Activated T-cell treated with anti-CD3 and anti-CD28 coated beads, Interleukin-2, amount 50 U/mL, for 72 hours (primary cell): ENCODE measurements at regions not wholly inside any gene's neighbourhood (a gene's known extent, or its start where the extent isn't known, plus 50 kb on each side); places are given as distances from the start of the nearest gene placed in this dataset.
"Not testable (repeated sequence)": the region's sequence is repeated elsewhere in the genome, so short reads cannot be mapped to it uniquely, and the experiment has no call there.

Experiments used
- ATAC-seq, 2 donors: fragments of 150-1000 bp; cut with Tn5 transposase; replicated peaks in 1 of 2; 2 replicates each; pipeline ENCODE4 v1.10.0; 2021; ENCODE audit warnings: moderate library complexity in 2 of 2, mild to moderate bottlenecking in 1 of 2
- DNase-seq, 2 donors: peaks; one replicate each; pipeline ENCODE4 v3.0.0; 2021 to 2022; ENCODE audit warnings: mixed read lengths in 1 of 2
- H3K27ac Mint-ChIP-seq: one replicate; pipeline ENCODE4 v1.8.0; 2022; ENCODE audit warnings: mild to moderate bottlenecking, moderate library complexity, mixed read lengths
- H3K27me3 Mint-ChIP-seq: one replicate; pipeline ENCODE4 v1.8.0; 2022; ENCODE audit warnings: low read depth, mixed read lengths
- H3K36me3 Mint-ChIP-seq, 2 donors: one replicate each; pipeline ENCODE4 v1.8.0; 2022; ENCODE audit warnings: mixed read lengths in 2 of 2, mild to moderate bottlenecking in 1 of 2; ENCODE audit not compliant: insufficient read depth in 2 of 2
- H3K4me1 Mint-ChIP-seq: one replicate; pipeline ENCODE4 v1.8.0; 2022; ENCODE audit warnings: low read depth, mixed read lengths
- H3K4me3 Mint-ChIP-seq, 2 donors: one replicate each; pipeline ENCODE4 v1.8.0; 2022; ENCODE audit warnings: mild to moderate bottlenecking in 2 of 2, mixed read lengths in 2 of 2, moderate library complexity in 2 of 2
- H3K9me3 Mint-ChIP-seq, 2 donors: one replicate each; pipeline ENCODE4 v1.8.0; 2022; ENCODE audit warnings: mixed read lengths in 2 of 2

DNA sequence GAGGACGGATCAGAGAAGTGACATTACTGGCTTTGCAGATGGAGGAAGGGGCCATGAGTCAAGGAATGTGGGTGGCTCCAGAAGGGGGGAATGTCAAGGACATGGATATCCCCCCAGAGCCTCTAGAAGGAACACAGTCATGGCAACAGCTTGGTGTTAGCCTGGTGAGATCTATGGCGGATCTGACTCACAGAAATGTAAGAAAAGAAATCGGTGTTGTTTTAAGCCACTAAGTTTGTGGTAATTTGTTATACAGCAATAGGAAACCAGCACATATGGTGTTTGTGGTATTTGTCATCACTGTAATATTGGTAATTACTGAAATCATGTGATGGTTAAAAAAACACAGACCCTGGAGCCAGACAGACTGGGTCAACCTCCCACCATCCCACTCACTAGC is 236.2 kb downstream of the SETD4 start:
- ATAC-seq (no peak), DNase-seq (no peak)
- H3K27ac Mint-ChIP-seq = no peak overlapping the region
- H3K36me3 Mint-ChIP-seq = no peaks in the 10 kb centered on the region
- H3K27me3 Mint-ChIP-seq = peaks cover 29% of the 10 kb centered on the region
- H3K4me1 Mint-ChIP-seq = peaks cover 7% of the 10 kb centered on the region
- H3K4me3 Mint-ChIP-seq = no peak overlapping the region
- H3K9me3 Mint-ChIP-seq = peaks cover 0 to 4% of the 10 kb centered on the region in 2 donors

- Mint-ChIP-seq H3K36me3 (no peaks in the 10 kb centered on the region), H3K9me3 (peaks cover 0 to 4% of the 10 kb centered on the region in 2 donors), H3K27ac (no peak overlapping the region), H3K4me3 (no peak overlapping the region), H3K27me3 (peaks cover 11% of the 10 kb centered on the region), H3K4me1 (no peaks in the 10 kb centered on the region)
- DNase-seq (no peak), ATAC-seq (peak in 1 of 2 donors; percentile 48)
Measured at GRCh38 chr21:35819134-35819533, 241.2 kb downstream of the SETD4 start.

- Mint-ChIP-seq H3K4me3 (no peak overlapping the region), H3K27ac (no peak overlapping the region), H3K36me3 (no peaks in the 10 kb centered on the region), H3K4me1 (no peaks in the 10 kb centered on the region), H3K27me3 (peaks cover 6% of the 10 kb centered on the region), H3K9me3 (peaks cover 0 to 4% of the 10 kb centered on the region in 2 donors)
- DNase-seq (no peak), ATAC-seq (no peak)
Measured at GRCh38 chr21:35818597-35818996, 241.7 kb downstream of the SETD4 start.

GRCh38 chr21:35814858-35815619 is 245.3 kb downstream of the SETD4 start:
- no peak for DNase-seq
- H3K27ac Mint-ChIP-seq = no peak overlapping the region
- no peaks in the 10 kb centered on the region for H3K9me3 Mint-ChIP-seq
- no peaks in the 10 kb centered on the region for H3K27me3 Mint-ChIP-seq
- H3K36me3 Mint-ChIP-seq = no peaks in the 10 kb centered on the region
- no peaks in the 10 kb centered on the region for H3K4me1 Mint-ChIP-seq
- no peak overlapping the region for H3K4me3 Mint-ChIP-seq
- ATAC-seq = no peak

DNA sequence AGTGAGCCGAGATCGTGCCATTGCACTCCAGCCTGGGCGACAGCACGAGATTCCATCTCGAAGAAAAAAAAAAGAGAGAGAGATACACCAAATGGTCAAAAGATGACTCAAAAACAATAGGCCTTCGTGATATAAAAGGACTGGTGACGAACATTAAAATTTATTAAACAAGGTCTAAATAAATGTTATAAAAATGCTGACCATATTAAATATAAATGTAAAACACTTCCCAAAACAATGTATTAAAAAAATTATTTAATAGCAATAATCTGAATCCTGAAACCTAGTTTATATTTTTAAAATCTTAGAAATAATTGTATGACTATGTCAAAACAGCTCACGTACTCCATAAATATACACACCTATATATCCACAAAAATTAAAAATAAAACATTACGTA is 247.6 kb downstream of the SETD4 start:
- H3K9me3 Mint-ChIP-seq = no peaks in the 10 kb centered on the region
- peaks cover 7% of the 10 kb centered on the region for H3K27me3 Mint-ChIP-seq
- DNase-seq (no peak), ATAC-seq (no peak)
- H3K4me3 Mint-ChIP-seq = no peak overlapping the region
- H3K27ac Mint-ChIP-seq = no peak overlapping the region
- no peaks in the 10 kb centered on the region for H3K36me3 Mint-ChIP-seq
- no peaks in the 10 kb centered on the region for H3K4me1 Mint-ChIP-seq

- Mint-ChIP-seq H3K27me3 (peaks cover 7% of the 10 kb centered on the region), H3K27ac (no peak overlapping the region), H3K4me1 (no peaks in the 10 kb centered on the region), H3K4me3 (no peak overlapping the region), H3K9me3 (no peaks in the 10 kb centered on the region), H3K36me3 (no peaks in the 10 kb centered on the region)
- DNase-seq (no peak), ATAC-seq (no peak)
Measured at GRCh38 chr21:35811191-35811806, 249.0 kb downstream of the SETD4 start.

GRCh38 chr21:35810431-35810970 is 249.8 kb downstream of the SETD4 start:
- Mint-ChIP-seq H3K36me3 (no peaks in the 10 kb centered on the region), H3K27me3 (peaks cover 7% of the 10 kb centered on the region), H3K27ac (no peak overlapping the region), H3K4me3 (no peak overlapping the region), H3K4me1 (no peaks in the 10 kb centered on the region), H3K9me3 (no peaks in the 10 kb centered on the region)
- no peak for DNase-seq
- no peak for ATAC-seq

GRCh38 chr21:35801391-35801790 is 258.9 kb downstream of the SETD4 start:
- H3K36me3 Mint-ChIP-seq = peaks cover 0 to 2% of the 10 kb centered on the region in 2 donors
- no peak overlapping the region for H3K4me3 Mint-ChIP-seq
- no peak for ATAC-seq
- H3K27me3 Mint-ChIP-seq = peaks cover 13% of the 10 kb centered on the region
- H3K9me3 Mint-ChIP-seq = peaks cover 1 to 5% of the 10 kb centered on the region in 2 donors
- DNase-seq = no peak
- no peaks in the 10 kb centered on the region for H3K4me1 Mint-ChIP-seq
- no peak overlapping the region for H3K27ac Mint-ChIP-seq

- H3K4me1 Mint-ChIP-seq, H3K4me3 Mint-ChIP-seq, H3K36me3 Mint-ChIP-seq, DNase-seq, ATAC-seq, H3K9me3 Mint-ChIP-seq, H3K27ac Mint-ChIP-seq: not testable (repeated sequence)
- H3K27me3 Mint-ChIP-seq = peaks cover 13% of the 10 kb centered on the region
Measured at GRCh38 chr21:35800796-35801385, 259.4 kb downstream of the SETD4 start.

GRCh38 chr21:35796844-35797243 is 263.5 kb downstream of the SETD4 start:
- Mint-ChIP-seq H3K4me1 (no peaks in the 10 kb centered on the region), H3K9me3 (peaks cover 1 to 2% of the 10 kb centered on the region in 2 donors), H3K36me3 (peaks cover 0 to 2% of the 10 kb centered on the region in 2 donors), H3K27ac (no peak overlapping the region), H3K27me3 (no peaks in the 10 kb centered on the region), H3K4me3 (no peak overlapping the region)
- ATAC-seq (no peak), DNase-seq (no peak)

DNA sequence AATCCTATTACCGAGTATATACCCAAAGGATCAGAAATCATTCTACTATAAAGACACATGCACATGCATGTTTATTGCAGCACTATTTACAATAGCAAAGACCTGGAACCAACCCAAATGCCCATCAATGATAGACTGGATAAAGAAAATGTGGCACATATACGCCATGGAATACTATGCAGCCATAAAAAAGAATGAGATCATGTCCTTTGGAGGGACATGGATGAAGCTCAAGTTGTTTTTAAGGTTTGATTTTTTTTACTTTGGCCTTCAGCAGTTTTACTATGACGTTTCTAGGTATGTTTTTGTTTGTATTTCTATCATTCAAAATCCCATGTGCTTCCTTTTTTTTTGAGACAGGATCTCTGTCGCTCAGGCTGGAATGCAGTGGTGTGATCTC is 265.8 kb downstream of the SETD4 start:
- ATAC-seq, H3K9me3 Mint-ChIP-seq, DNase-seq, H3K27me3 Mint-ChIP-seq, H3K4me1 Mint-ChIP-seq, H3K4me3 Mint-ChIP-seq, H3K27ac Mint-ChIP-seq, H3K36me3 Mint-ChIP-seq: not testable (repeated sequence)

GRCh38 chr21:35792569-35793305 is 267.6 kb downstream of the SETD4 start:
- Mint-ChIP-seq H3K9me3 (peaks cover 0 to 2% of the 10 kb centered on the region in 2 donors), H3K4me3 (no peak overlapping the region), H3K36me3 (no peaks in the 10 kb centered on the region), H3K4me1 (no peaks in the 10 kb centered on the region), H3K27ac (no peak overlapping the region), H3K27me3 (no peaks in the 10 kb centered on the region)
- ATAC-seq (no peak), DNase-seq (no peak)
